Pons (tissue), 1 donor: ENCODE measurements at regions not wholly inside any gene's neighbourhood (a gene's known extent, or its start where the extent isn't known, plus 50 kb on each side); places are given as distances from the start of the nearest gene placed in this dataset.

Experiments used
- DNase-seq: peaks from one replicate; pipeline ENCODE4 v3.0.0-alpha.2; 2016; ENCODE audit warnings: low spot score

GRCh38 chr2:46850742-46851141 is 64.9 kb downstream of the MCFD2 start:
- DNase-seq: no peak

DNA sequence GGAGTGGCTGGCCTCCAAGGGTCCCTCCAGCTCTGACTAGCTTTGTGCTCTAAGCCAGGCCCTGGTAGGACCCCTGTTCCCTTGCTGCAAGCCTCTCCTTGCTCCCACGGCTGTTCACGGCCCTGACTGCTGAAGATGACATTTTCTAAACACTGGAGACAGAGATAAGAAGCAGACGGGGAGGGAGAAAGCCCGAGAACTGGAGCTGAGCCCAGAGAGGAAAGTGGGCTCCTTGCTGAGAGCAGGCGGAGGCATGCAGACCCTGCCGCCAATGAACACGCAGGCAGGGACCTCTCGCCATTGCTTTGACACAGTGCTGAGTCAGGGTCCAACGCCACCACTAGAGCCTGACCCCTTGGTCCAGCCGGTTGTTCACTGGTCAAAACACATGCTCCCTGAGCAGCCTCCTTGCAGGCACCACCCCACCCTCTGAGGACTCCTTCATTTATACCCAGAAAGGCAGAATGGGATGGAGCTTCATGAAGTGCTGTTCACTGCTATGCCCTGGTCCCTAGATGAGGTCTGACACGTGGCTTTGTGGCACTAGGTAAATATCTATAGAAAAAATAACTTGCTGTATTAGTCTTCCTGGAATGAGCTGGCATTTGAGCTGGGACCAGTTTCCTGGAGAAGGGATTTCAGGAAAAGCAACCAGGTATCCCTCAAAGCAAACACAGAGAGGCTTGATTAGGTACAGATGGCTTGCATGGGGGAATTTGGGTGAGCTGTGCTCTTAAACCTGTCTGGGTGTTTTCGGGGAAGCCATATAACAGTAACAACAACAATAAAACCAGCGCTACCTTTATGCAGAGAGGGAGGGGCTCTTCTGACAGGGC is 65.7 kb downstream of the MCFD2 start:
- DNase-seq: no peak

DNA sequence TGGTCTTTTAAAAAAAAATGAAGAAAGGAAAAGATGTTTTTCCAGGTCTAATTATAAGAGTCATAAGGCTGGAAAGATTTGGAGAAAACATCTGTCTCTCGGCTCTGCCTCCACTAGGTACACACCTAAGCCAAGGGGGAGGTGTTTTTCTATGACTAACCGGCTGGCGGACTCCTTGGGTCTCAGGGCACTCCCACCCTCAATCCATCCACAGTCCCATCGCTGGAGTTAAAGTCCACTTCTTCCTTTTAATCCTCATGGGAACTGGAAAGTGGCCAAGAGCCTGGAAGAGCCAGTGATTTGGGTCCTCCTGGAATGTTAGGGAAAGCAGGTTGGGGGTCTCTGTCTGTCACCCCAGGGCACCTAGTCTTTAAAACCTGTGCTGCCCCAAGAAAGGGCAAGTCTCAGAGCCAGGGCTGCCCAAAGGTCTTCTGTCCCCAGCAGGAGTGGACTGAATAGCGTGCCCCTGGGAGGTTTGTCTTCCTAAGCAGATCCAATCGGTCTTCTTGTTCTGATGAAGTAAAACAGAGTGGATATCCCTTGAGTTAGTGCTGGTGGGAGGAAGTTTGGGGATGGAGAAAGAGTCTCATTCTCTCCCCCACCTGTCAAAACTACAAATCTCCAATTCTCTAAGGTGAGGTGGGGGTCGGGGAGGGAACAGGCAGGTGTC is 66.4 kb downstream of the MCFD2 start:
- DNase-seq: no peak

- DNase-seq: no peak
These were observed 67.2 kb downstream of the MCFD2 start for GRCh38 chr2:46848447-46848846.

DNA sequence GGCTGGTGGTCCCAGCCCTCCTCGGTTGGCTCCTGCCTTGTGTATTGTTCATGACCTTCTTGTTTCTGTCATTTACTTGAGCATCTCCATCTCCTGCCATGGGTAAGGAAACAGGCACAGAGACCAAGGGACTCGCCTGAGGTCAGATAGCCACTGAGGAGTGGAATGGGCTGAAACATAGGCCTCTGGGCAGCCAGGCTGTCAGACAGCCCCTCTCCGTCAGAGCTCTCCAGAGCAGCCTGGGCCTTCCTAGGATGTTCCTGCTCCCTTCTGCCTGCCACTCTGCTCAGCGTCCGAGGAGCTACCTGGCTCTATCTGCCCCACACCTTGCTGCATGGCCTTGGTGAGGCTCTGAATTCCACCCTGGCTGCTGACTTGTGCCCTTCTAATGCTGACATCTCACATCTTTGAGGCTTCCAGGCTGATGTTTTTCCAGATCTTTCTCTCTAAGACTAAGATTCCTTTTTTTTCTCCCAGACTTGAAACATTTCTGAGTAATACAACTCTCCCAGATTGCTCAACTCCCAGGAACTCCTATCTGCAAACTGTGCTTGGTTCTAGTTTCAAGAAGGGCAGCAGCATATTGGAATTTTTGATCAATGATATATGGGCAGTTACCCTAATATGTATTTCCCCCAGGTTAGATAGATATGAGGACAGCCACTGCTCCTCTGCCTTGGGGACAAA is 67.7 kb downstream of the MCFD2 start:
- no peak for DNase-seq

DNA sequence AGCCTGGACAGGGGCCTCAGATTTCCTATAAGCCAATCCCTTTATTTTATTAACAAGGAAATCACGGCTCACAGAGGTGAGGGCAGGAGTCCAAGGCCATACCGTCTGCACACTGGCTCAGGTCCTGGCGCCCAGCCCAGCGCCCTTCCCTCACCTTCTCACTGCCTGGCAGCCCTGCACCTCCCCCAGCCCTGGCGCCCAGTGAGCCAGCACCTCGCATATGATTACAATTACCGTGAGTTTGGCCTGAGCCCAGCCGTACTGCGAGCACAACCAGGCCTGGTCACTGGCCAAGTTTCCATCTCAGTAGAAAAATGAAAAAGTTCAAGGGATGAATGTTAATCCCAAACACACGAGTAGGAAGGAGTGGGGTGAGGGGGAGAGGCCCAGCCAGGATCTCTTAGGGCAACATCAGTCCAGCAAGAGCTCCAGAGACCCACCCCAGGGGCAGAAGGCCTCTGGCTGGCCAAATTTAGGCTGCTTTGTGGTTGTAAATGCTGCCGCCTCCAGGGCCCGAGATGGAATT is 68.4 kb downstream of the MCFD2 start:
- peak; percentile 51 for DNase-seq

GRCh38 chr2:46846536-46846935 is 69.1 kb downstream of the MCFD2 start:
- DNase-seq: no peak

DNA sequence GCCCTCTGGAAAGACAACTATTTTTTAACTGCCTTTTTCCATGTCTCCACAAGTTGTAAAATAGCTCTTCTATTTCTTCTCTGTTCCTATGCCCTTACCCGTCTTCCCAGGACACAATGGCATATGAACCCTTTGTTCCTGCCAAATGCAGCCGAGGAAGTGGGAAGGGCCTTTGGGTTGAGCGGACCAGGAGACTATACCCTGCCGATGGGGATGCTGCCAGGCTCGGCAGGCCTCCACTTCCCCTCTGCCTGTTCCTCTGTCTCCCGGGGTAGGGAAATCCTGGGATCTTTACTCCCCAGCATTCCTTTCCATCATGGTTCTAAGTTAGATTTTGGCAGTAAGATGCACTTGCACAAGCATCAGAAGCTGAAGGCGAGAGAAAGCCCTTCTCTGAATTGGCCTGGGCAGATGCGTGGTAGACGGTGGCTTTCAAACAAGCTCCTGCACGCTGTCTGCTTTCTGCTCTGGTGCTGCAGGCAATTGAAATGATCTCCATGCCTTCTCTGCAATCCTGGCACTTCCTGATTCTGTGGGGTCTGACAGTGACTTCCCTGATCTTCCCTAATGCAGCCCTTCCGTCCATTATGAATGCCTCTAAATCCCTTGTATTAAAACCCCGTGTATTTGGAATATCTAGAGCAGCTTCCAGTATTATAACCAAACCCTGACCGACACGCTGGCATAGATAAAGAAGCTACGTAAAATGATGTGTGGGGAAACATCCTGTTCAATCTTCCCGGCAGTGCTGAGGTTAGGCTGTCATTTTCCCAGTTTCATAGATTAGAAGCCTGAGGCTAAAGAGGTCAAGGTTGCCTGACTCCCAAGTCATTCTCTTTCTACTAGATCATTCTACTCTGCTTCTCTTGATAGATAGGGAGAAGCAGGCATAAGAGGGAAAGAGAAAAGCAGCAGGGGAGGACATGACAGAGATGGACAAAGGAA is 69.8 kb downstream of the MCFD2 start:
- no peak for DNase-seq

DNA sequence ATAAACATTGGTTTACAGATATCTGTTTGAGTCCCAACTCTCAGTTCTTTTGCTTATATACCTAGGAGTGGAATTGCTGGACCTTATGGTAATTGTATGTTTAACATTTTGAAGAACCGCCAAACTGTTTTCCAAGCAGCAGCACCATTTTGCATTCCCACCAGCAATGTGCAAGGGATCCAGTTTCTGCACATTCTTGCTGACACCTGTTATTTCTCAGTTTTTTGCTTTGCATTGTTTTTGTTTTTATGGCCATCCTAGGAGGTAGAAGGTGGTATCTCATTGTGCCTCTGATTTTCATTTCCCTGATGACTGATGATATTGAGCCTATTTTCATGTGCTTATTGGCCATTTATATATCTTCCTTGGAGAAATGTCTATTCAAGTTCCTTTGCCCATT is 71.2 kb downstream of the MCFD2 start:
- no peak for DNase-seq

GRCh38 chr2:46844034-46844433 is 71.6 kb downstream of the MCFD2 start:
- DNase-seq: no peak

DNA sequence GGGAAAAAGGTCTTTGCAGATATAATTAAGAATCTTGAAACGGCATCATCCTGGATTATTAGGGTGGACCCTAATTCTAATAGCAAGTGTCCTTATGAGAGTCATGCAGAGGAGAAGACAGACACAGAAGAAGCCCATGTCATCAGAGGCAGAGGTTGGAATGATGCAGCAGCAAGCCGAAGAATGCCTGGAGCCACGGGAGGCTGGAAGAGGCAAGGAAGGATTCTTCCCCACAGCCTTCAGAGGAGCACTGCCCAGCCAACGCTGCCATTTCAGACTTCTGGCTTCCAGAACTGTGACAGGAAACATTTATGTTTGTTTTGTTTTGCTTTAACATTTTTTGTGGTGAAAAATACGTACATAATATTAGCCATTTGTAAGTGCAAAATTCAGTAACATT is 72.3 kb downstream of the MCFD2 start:
- DNase-seq: no peak

DNA sequence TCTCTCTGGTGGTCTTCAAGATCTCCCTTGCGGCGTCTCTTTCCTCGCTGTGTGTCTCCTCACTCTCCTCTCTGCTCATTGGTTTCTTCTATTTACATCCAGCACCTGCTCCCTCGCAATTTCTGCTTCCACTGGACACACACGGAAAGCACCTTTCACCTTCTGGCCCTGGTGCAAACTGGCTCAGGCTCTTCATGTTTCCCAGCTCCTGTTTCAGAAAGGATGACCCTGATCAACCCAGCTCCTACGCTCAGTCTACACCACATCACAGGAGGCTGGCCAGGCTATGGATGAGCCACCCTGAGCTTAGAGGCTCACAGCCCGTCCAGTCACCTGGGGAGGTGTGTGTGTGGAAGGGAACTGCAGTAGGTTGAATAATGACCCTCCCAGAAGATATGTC is 72.7 kb downstream of the MCFD2 start:
- DNase-seq: no peak

DNA sequence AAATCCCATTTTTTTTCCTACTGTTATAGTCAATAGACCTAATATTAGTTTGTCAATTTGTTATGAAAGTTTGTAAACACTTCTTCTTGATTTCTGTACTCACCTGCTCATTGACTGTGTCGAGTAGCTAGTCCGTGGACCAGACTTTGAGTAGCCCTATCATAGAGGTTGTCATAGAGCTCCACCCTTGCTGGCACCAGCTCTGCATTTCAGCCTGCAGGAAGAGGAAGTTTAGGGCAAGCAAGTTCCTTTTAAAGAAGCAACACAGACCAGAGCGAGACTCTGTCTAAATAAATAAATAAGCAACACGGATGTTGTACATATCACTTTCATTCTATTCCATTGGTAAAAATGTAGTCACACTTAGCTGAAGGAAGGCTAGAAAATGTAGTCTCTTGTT is 74.0 kb downstream of the MCFD2 start:
- DNase-seq: peak; percentile 30

DNA sequence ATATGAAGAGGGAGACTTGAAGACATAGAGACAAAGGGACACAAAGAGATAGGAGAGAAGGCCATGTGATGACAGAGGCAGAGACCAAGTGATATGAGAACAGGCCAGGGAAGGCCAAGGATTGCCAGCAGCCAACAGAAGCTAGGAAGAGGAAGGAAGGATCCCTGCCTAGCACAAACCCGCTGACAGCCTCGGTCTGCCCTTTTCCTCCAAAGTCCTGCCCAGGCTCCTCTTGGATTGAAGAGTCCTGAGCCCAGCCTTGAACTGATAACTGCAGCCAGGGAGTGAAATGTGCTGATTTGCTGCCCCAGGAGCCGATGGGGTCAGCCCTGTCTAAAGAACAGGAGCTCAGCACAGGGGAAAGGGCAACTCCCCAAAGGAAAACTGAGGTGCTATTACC is 76.6 kb downstream of the MCFD2 start:
- no peak for DNase-seq

DNA sequence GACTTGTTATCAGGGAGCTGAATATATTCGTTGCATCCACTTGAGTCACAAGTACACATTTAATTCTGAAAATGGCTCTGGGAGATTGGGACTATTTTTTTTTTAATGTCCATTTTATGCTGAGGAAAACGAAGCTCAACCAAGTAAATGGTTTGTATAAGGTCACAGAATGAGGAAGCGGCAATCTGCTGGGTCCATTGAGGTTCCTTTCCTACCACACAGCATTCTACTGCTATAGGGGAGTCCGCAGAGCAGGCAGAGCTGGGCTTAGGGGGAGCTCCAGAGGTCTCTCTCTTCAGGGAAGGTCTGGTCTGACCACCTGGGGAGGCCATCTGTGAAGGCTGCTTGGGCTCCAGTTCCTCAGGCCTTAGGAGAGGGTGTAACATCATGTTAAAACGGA is 77.9 kb downstream of the MCFD2 start:
- DNase-seq: no peak

GRCh38 chr2:46837112-46837454 is 78.5 kb downstream of the MCFD2 start:
- DNase-seq: no peak

GRCh38 chr2:46836295-46837111 is 79.1 kb downstream of the MCFD2 start:
- no peak for DNase-seq

DNA sequence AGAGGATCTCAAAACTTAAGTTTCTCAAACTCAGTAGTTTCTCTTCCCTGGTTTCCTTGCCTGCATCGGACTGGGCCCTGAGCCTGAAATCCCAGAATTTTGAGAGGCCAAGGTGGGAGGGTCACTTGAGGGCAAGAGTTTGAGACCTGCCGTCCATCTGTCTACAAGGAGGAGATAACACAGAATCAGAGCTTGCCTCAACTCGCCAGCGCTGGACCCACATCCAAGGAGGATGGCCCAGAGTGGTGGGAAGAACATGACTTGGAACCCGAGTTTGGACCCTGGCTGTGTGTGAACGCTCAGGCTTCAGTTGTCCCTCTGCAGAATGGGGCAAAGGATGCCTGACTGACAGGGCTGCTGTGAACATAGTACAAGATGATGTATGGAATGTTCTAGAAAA is 80.1 kb downstream of the MCFD2 start:
- no peak for DNase-seq

DNA sequence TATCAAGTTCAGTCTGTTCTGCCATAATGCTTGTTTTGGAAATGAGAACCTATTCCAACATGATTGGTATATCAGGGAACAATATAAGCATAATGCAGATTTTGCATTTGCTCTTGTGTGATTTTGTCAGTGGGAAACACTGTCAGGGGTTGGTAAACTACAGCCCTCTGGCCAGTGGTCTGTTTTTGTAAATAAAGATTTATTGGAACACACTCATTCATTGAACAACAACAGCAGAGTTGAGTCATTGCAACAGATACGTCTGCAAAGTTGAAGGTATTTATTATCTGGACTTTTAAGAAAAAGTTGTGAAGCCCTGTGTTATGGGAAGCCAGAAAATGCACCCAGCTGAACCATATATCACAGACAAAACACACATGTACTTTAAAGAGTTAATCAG is 83.1 kb downstream of the MCFD2 start:
- DNase-seq: no peak

- no peak for DNase-seq
These were observed 83.7 kb downstream of the MCFD2 start for GRCh38 chr2:46831869-46832265.
